GM12872 (cell line): ENCODE measurements at regions not wholly inside any gene's neighbourhood (a gene's known extent, or its start where the extent isn't known, plus 50 kb on each side); places are given as distances from the start of the nearest gene placed in this dataset.
A peak's percentile ranks its signal among the peaks of the same experiment; 100 is the strongest.

ENCODE experiments used
- CTCF ChIP-seq: IDR thresholded peaks from 3 replicates; pipeline ENCODE4 v1.5.1; 2011; ENCODE audit warnings: low read depth, mild to moderate bottlenecking, low read length, moderate library complexity; ENCODE audit not compliant: insufficient read depth

- no peak for TF ChIP-seq CTCF
Measured at GRCh38 chr3:30315447-30315846, 291.0 kb upstream of the TGFBR2 start.

GRCh38 chr3:30317561-30317960 lies 288.8 kb upstream of the TGFBR2 start:
- no peak for TF ChIP-seq CTCF

- TF ChIP-seq CTCF: no peak
Measured at GRCh38 chr3:30318110-30318509, 288.3 kb upstream of the TGFBR2 start.

- peak; percentile 45; the same call in 1 of the 3 replicates for TF ChIP-seq CTCF
Measured at GRCh38 chr3:30319713-30320112, 286.7 kb upstream of the TGFBR2 start.

- TF ChIP-seq CTCF: no peak
Measured at GRCh38 chr3:30320392-30320791, 286.0 kb upstream of the TGFBR2 start.

GRCh38 chr3:30321065-30321464 lies 285.3 kb upstream of the TGFBR2 start:
- no peak for TF ChIP-seq CTCF

- no peak for TF ChIP-seq CTCF
Measured at GRCh38 chr3:30324587-30324986, 281.8 kb upstream of the TGFBR2 start.

- TF ChIP-seq CTCF: no peak
Measured at GRCh38 chr3:30331519-30331918, 274.9 kb upstream of the TGFBR2 start.
